ENCODE measurements at regions not wholly inside any gene's neighbourhood (a gene's known extent, or its start where the extent isn't known, plus 50 kb on each side); places are given as distances from the start of the nearest gene placed in this dataset.

GRCh38 chr14:101464310-101464983 lies 96.8 kb upstream of the DIO3 start:
- H3K9me3 ChIP-seq (replicated peaks; ENCODE audit: control insufficient read depth, insufficient read depth, low read length) = no peaks in the 10 kb centered on the region
- peaks cover 9 to 10% of the 10 kb centered on the region in 2 experiments for H3K27me3 ChIP-seq (ENCODE audit: control insufficient read depth in 2 of 2, insufficient read depth in 2 of 2, low read length in 2 of 2)
- no peak overlapping the region for H3K4me2 ChIP-seq (ENCODE audit: insufficient read depth, low read length)
- H3K4me1 ChIP-seq (ENCODE audit: control insufficient read depth, extremely low read depth, insufficient read depth, low read length) = no peaks in the 10 kb centered on the region
- no TSS peak for BruUV-seq (replicated peaks)
- intact Hi-C loops (cut with micrococcal nuclease) = no loop called here
- no peaks in the 10 kb centered on the region for H4K20me1 ChIP-seq (replicated peaks; ENCODE audit: control insufficient read depth, extremely low read depth, insufficient read depth, low read length)
- FAIRE-seq = no peak
- POLR2A ChIA-PET = no interaction called here
- no peak overlapping the region for H3K27ac ChIP-seq (ENCODE audit: insufficient read depth, low read depth, low read length)
- no peaks in the 10 kb centered on the region for H3K79me2 ChIP-seq (ENCODE audit: control insufficient read depth, insufficient read depth, low read length)
- dilution Hi-C loops (cut with MboI; ENCODE audit: extremely low pct_ligation_motif_present, low sequenced_read_pairs) = no loop called here
- no peaks in the 10 kb centered on the region for H3K9me1 ChIP-seq (replicated peaks; ENCODE audit: control insufficient read depth, extremely low read depth, insufficient read depth, low read length)
- CTCF ChIA-PET = no interaction called here
- no peak overlapping the region for H3K4me3 ChIP-seq (replicated peaks in 1 of 3; ENCODE audit: insufficient read depth in 1 of 3, low read depth in 1 of 3, low read length in 3 of 3)
- H2AFZ ChIP-seq (ENCODE audit: low read depth, low read length) = no peak overlapping the region
- TF ChIP-seq FOS (IDR thresholded peaks at IDR 0.05; ENCODE audit: borderline replicate concordance, insufficient read depth, low read length) (no peak), POLR2AphosphoS5 (IDR thresholded peaks at IDR 0.05; ENCODE audit: insufficient read depth, low read depth, low read length) (no peak), EZH2 (IDR thresholded peaks at IDR 0.05; ENCODE audit: borderline replicate concordance, low read depth, low read length, severe bottlenecking) (no peak), CTCF (IDR thresholded peaks at IDR 0.05; ENCODE audit: extremely low read depth in 1 of 2, insufficient read depth in 1 of 2, low read depth in 1 of 2, low read length in 2 of 2) (no peak)
- no peaks in the 10 kb centered on the region for H3K36me3 ChIP-seq (ENCODE audit: control insufficient read depth in 2 of 2, extremely low read depth in 1 of 2, insufficient read depth in 2 of 2, low read length in 2 of 2)
- no peak for DNase-seq (ENCODE audit: low read depth, low spot score)
- H3K9ac ChIP-seq (replicated peaks; ENCODE audit: extremely low read depth, insufficient read depth, low read length) = no peak overlapping the region

Data from endothelial cell of umbilical vein (primary cell).